HG03039 (cell line): ENCODE measurements at regions not wholly inside any gene's neighbourhood (a gene's known extent, or its start where the extent isn't known, plus 50 kb on each side); places are given as distances from the start of the nearest gene placed in this dataset.

Experiments used
- ATAC-seq: cut with Tn5 transposase; IDR thresholded peaks from one replicate; pipeline ENCODE4 v1.9.1; 2021; ENCODE audit warnings: mild to moderate bottlenecking, moderate library complexity; ENCODE audit not compliant: unreplicated experiment

- ATAC-seq: no peak
Observed at GRCh38 chr11:128407962-128408361, 179.4 kb downstream of the ETS1 start.

GRCh38 chr11:128405714-128406662 lies 181.4 kb downstream of the ETS1 start:
- peak; percentile 55 for ATAC-seq

- ATAC-seq: no peak
Observed at GRCh38 chr11:128405112-128405511, 182.2 kb downstream of the ETS1 start.

- no peak for ATAC-seq
Observed at GRCh38 chr11:128404437-128404836, 182.9 kb downstream of the ETS1 start.

- ATAC-seq: no peak
Observed at GRCh38 chr11:128400382-128401203, 186.8 kb downstream of the ETS1 start.

- no peak for ATAC-seq
Observed at GRCh38 chr11:128399251-128400121, 187.9 kb downstream of the ETS1 start.

- ATAC-seq: no peak
Observed at GRCh38 chr11:128398517-128399250, 188.7 kb downstream of the ETS1 start.

GRCh38 chr11:128397362-128397761 lies 190.0 kb downstream of the ETS1 start:
- ATAC-seq: no peak

- ATAC-seq: no peak
Observed at GRCh38 chr11:128394431-128395089, 192.8 kb downstream of the ETS1 start.

GRCh38 chr11:128392259-128392658 lies 195.1 kb downstream of the ETS1 start:
- ATAC-seq: no peak

- ATAC-seq: no peak
Observed at GRCh38 chr11:128391811-128392210, 195.5 kb downstream of the ETS1 start.

GRCh38 chr11:128390246-128390645 lies 197.1 kb downstream of the ETS1 start:
- ATAC-seq: no peak

GRCh38 chr11:128389461-128389976 lies 197.8 kb downstream of the ETS1 start:
- no peak for ATAC-seq

GRCh38 chr11:128388206-128388815 lies 199.0 kb downstream of the ETS1 start:
- no peak for ATAC-seq

GRCh38 chr11:128379587-128380580 lies 207.5 kb downstream of the ETS1 start:
- ATAC-seq: no peak

GRCh38 chr11:128375961-128376360 lies 211.4 kb downstream of the ETS1 start:
- no peak for ATAC-seq

GRCh38 chr11:128374026-128374425 lies 213.3 kb downstream of the ETS1 start:
- ATAC-seq: no peak

- ATAC-seq: no peak
Observed at GRCh38 chr11:128372977-128373376, 214.4 kb downstream of the ETS1 start.
